ENCODE measurements at regions not wholly inside any gene's neighbourhood (a gene's known extent, or its start where the extent isn't known, plus 50 kb on each side); places are given as distances from the start of the nearest gene placed in this dataset.

DNA sequence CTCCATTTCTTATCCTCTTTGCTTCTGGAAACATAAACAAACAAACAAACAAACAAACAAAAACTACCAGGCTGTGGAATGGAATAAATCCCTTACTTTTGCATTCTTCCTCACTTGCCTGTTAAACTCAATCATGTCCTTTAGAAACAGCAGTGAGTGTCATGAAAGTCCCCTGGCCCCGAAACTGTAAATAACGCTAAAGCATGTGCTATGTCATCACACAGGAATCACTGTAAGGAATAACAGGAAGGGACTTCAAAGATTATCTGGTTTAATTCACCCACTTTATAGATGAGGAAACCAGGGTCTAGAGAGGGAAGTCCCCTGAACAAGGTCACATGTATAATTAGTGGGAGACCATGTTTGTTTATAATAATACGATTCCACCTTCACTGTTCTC is 159.4 kb upstream of the MEOX2 start:
- TF ChIP-seq POLR2A (IDR thresholded peaks at IDR 0.05) (no peak), EP300 (IDR thresholded peaks at IDR 0.05) (no peak)
- TF ChIP-seq, protein P1, sequence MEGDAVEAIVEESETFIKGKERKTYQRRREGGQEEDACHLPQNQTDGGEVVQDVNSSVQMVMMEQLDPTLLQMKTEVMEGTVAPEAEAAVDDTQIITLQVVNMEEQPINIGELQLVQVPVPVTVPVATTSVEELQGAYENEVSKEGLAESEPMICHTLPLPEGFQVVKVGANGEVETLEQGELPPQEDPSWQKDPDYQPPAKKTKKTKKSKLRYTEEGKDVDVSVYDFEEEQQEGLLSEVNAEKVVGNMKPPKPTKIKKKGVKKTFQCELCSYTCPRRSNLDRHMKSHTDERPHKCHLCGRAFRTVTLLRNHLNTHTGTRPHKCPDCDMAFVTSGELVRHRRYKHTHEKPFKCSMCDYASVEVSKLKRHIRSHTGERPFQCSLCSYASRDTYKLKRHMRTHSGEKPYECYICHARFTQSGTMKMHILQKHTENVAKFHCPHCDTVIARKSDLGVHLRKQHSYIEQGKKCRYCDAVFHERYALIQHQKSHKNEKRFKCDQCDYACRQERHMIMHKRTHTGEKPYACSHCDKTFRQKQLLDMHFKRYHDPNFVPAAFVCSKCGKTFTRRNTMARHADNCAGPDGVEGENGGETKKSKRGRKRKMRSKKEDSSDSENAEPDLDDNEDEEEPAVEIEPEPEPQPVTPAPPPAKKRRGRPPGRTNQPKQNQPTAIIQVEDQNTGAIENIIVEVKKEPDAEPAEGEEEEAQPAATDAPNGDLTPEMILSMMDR (IDR thresholded peaks at IDR 0.05) = no peak

All from tibial nerve (tissue), 4 donors.